ENCODE measurements at regions not wholly inside any gene's neighbourhood (a gene's known extent, or its start where the extent isn't known, plus 50 kb on each side); places are given as distances from the start of the nearest gene placed in this dataset.

DNA sequence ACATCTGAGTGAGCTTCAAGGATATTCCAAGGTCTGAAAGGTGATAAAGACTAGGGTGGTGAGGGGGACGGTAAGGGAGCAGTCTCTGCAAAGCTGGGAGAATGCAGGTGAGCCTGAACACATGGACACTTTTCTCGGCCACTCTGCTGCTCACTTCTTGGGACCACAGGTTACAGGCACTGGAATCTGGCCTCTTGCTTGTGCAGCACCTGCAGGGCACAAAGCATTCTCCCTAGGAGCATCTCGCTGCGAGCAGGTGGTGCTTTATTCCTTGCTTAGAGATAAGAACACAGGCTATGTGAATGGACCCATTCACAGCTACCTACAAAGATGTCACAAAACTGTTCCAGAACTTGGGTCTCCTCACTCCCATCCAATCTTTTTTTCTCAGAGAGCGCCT is 153.2 kb downstream of the DDX1 start:
- no peak overlapping the region for H4K8ac ChIP-seq (ENCODE audit: extremely low read depth, insufficient read depth, low read length)
- no peak overlapping the region for H3K27ac ChIP-seq (ENCODE audit: low read depth, low read length)
- peaks cover 5 to 12% (median 10%) of the 10 kb centered on the region in 4 experiments for H3K4me1 ChIP-seq (replicated peaks in 1 of 4; ENCODE audit: control insufficient read depth in 3 of 4, insufficient read depth in 4 of 4, low read length in 3 of 4)
- DNase-seq (ENCODE audit: low read depth in 1 of 2, low spot score in 2 of 2) (no peak), FAIRE-seq (no peak)
- H3K9me3 ChIP-seq (ENCODE audit: insufficient read depth in 2 of 2, low read depth in 1 of 2, low read length in 1 of 2), result no peaks in the 10 kb centered on the region
- no peaks in the 10 kb centered on the region for H4K20me1 ChIP-seq (replicated peaks in 1 of 2; ENCODE audit: control insufficient read depth in 1 of 2, insufficient read depth in 2 of 2, low read length in 2 of 2)
- no peak overlapping the region for H4K91ac ChIP-seq (replicated peaks; ENCODE audit: insufficient read length, low read length)
- H3K23ac ChIP-seq (ENCODE audit: insufficient read length), result no peak overlapping the region
- no peak overlapping the region for H3K4me2 ChIP-seq (ENCODE audit: insufficient read depth in 1 of 2, low read depth in 2 of 2, low read length in 2 of 2)
- no peak overlapping the region for H3K18ac ChIP-seq (ENCODE audit: extremely low read depth, low read length)
- no peak overlapping the region for H2AFZ ChIP-seq (ENCODE audit: low read length)
- H2BK5ac ChIP-seq (ENCODE audit: low read depth, low read length), result no peak overlapping the region
- no peak overlapping the region for H3K4ac ChIP-seq (replicated peaks; ENCODE audit: insufficient read length, low read depth, low read length)
- H3K4me3 ChIP-seq (ENCODE audit: extremely low read depth in 1 of 4, insufficient read depth in 2 of 4, low read depth in 3 of 4, low read length in 4 of 4), result no peak overlapping the region
- no peak overlapping the region for H3K9ac ChIP-seq (replicated peaks in 1 of 4; ENCODE audit: extremely low read depth in 1 of 4, low read depth in 3 of 4, low read length in 3 of 4)
- H4K5ac ChIP-seq (ENCODE audit: insufficient read length, low read depth, low read length), result no peak overlapping the region
- 95% methylated on average over 5 of the region's 5 CpGs; no CpG with 5 or more reads in 1 of the 2 experiments for WGBS, 2 experiments (ENCODE audit: extremely low coverage in 1 of 2, insufficient coverage in 1 of 2, insufficient read length in 1 of 2, insufficient replicate concordance in 2 of 2, low coverage in 1 of 2, low lambda C conversion rate in 2 of 2, missing lambda C conversion rate in 1 of 2)
- H3K23me2 ChIP-seq (ENCODE audit: low read depth, low read length), result no peaks in the 10 kb centered on the region
- peak overlapping the region; percentile 19; the same call in 1 of the 2 replicates for H2BK12ac ChIP-seq (ENCODE audit: low read depth, low read length)
- H2AK5ac ChIP-seq (ENCODE audit: low read depth, low read length), result no peak overlapping the region
- H3K56ac ChIP-seq (replicated peaks; ENCODE audit: insufficient read length, low read depth, low read length), result no peak overlapping the region
- ChIA-PET POLR2A (ENCODE audit: partially characterized antibody) (no interaction called here), CTCF (ENCODE audit: partially characterized antibody) (interaction anchor here (0.7 to 1.1 kb wide), 2 partner anchors 13 to 76 kb away, joined by 3 read pairs; no protein-coding TSS in a partner anchor)
- H2BK20ac ChIP-seq (ENCODE audit: low read length), result no peak overlapping the region
- H3K14ac ChIP-seq (ENCODE audit: insufficient read length), result no peak overlapping the region
- H3K27me3 ChIP-seq (replicated peaks in 1 of 4; ENCODE audit: control insufficient read depth in 3 of 4, extremely low read depth in 1 of 4, insufficient read depth in 3 of 4, low read length in 3 of 4), result no peaks in the 10 kb centered on the region
- no peak overlapping the region for H2BK120ac ChIP-seq (replicated peaks; ENCODE audit: low read depth, low read length)
- peak overlapping the region; percentile 46; the same call in 1 of the 2 replicates for H2BK15ac ChIP-seq (ENCODE audit: low read length)
- no peaks in the 10 kb centered on the region for H3K79me1 ChIP-seq (ENCODE audit: low read depth, low read length)
- no peaks in the 10 kb centered on the region for H3K36me3 ChIP-seq (ENCODE audit: control insufficient read depth in 2 of 4, insufficient read depth in 4 of 4, low read length in 3 of 4)
- no peaks in the 10 kb centered on the region for H3K79me2 ChIP-seq (ENCODE audit: control insufficient read depth in 1 of 2, insufficient read depth in 2 of 2, low read length in 2 of 2)
- TF ChIP-seq, protein P1, sequence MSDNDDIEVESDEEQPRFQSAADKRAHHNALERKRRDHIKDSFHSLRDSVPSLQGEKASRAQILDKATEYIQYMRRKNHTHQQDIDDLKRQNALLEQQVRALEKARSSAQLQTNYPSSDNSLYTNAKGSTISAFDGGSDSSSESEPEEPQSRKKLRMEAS (IDR thresholded peaks at IDR 0.05), result no peak
- TF ChIP-seq SIX5 (IDR thresholded peaks at IDR 0.05; ENCODE audit: low read depth, low read length) (no peak), ASH2L (IDR thresholded peaks at IDR 0.05; ENCODE audit: low read length) (no peak), SIRT6 (IDR thresholded peaks at IDR 0.05; ENCODE audit: low read length) (no peak), SP1 (IDR thresholded peaks at IDR 0.05; ENCODE audit: low read depth, low read length) (no peak), KDM1A (IDR thresholded peaks at IDR 0.05; ENCODE audit: borderline replicate concordance, low read length) (no peak), BACH1 (IDR thresholded peaks at IDR 0.05; ENCODE audit: low read length) (no peak), SUZ12 (IDR thresholded peaks at IDR 0.05; ENCODE audit: low read length) (no peak), PHF8 (conservative IDR thresholded peaks at IDR 0.05; ENCODE audit: low read depth, low read length) (no peak), MAFK (IDR thresholded peaks at IDR 0.05; ENCODE audit: low read depth, low read length) (no peak), SP4 (IDR thresholded peaks at IDR 0.05; ENCODE audit: low read length) (no peak), RNF2 (IDR thresholded peaks at IDR 0.05; ENCODE audit: borderline replicate concordance, low read depth, low read length, missing control alignments, poor library complexity, severe bottlenecking) (no peak), RAD21 (IDR thresholded peaks at IDR 0.05 in 1 of 2, conservative IDR thresholded peaks at IDR 0.05 in 1 of 2; ENCODE audit: low read depth in 2 of 2, low read length in 2 of 2) (no peak), CEBPB (IDR thresholded peaks at IDR 0.05; ENCODE audit: low read depth, low read length) (no peak)
- TF ChIP-seq, protein P2, sequence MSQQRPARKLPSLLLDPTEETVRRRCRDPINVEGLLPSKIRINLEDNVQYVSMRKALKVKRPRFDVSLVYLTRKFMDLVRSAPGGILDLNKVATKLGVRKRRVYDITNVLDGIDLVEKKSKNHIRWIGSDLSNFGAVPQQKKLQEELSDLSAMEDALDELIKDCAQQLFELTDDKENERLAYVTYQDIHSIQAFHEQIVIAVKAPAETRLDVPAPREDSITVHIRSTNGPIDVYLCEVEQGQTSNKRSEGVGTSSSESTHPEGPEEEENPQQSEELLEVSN (IDR thresholded peaks at IDR 0.05), result no peak
